ENCODE measurements at regions not wholly inside any gene's neighbourhood (a gene's known extent, or its start where the extent isn't known, plus 50 kb on each side); places are given as distances from the start of the nearest gene placed in this dataset.

- H3K4me1 Mint-ChIP-seq = peaks cover 5% of the 10 kb centered on the region
- Histone ChIP-seq H3K36me3 (replicated peaks in 1 of 2; ENCODE audit: control extremely low read depth in 1 of 2, control insufficient read depth in 1 of 2, extremely low read depth in 1 of 2, insufficient read depth in 2 of 2, low read length in 1 of 2) (no peaks in the 10 kb centered on the region), H3K27me3 (replicated peaks in 1 of 4; ENCODE audit: control extremely low read depth in 1 of 4, control insufficient read depth in 3 of 4, insufficient read depth in 4 of 4, low read length in 3 of 4) (peaks cover 0 to 2% (median 0%) of the 10 kb centered on the region in 4 experiments), H3K79me2 (ENCODE audit: control insufficient read depth, insufficient read depth, low read length) (no peaks in the 10 kb centered on the region), H3K9me3 (ENCODE audit: control extremely low read depth in 1 of 3, control insufficient read depth in 2 of 3, insufficient read depth in 1 of 3, low read length in 2 of 3) (no peaks in the 10 kb centered on the region), H3K9ac (ENCODE audit: low read length) (no peak overlapping the region), H3K4me3 (ENCODE audit: control extremely low read depth in 1 of 5, extremely low read depth in 1 of 5, insufficient read depth in 1 of 5, low read depth in 2 of 5, low read length in 4 of 5) (no peak overlapping the region), H4K20me1 (ENCODE audit: control insufficient read depth, insufficient read depth, low read length, poor library complexity, severe bottlenecking) (no peaks in the 10 kb centered on the region), H3K27ac (ENCODE audit: low read length in 2 of 2) (no peak overlapping the region), H3K4me1 (ENCODE audit: control insufficient read depth in 2 of 2, insufficient read depth in 2 of 2, low read length in 2 of 2) (no peaks in the 10 kb centered on the region), H2AFZ (ENCODE audit: insufficient read depth, low read depth, low read length, poor library complexity, severe bottlenecking) (no peak overlapping the region), H3K4me2 (replicated peaks; ENCODE audit: low read depth, low read length, poor library complexity, severe bottlenecking) (no peak overlapping the region)
- H3K27me3 Mint-ChIP-seq = peaks cover 26% of the 10 kb centered on the region
- POLR2A ChIA-PET = no interaction called here
- H3K9me3 Mint-ChIP-seq (ENCODE audit: insufficient read depth) = no peaks in the 10 kb centered on the region
- H3K4me3 Mint-ChIP-seq = no peak overlapping the region
- H3K27ac Mint-ChIP-seq = no peak overlapping the region
- intact Hi-C loops (cut with micrococcal nuclease) = no loop called here
- ATAC-seq (ENCODE audit: low read depth) = no peak
- no peak for TF ChIP-seq EZH2 (IDR thresholded peaks at IDR 0.05; ENCODE audit: borderline replicate concordance, insufficient read depth, low read depth, low read length, poor library complexity, severe bottlenecking)
- no peak for TF ChIP-seq CTCF (IDR thresholded peaks at IDR 0.05)
- no peak for DNase-seq
- CTCF ChIA-PET = no interaction called here
Observed at GRCh38 chr16:80436510-80436909, 104.3 kb upstream of the DYNLRB2 start.

GRCh38 chr16:80433623-80434022, 107.2 kb upstream of the DYNLRB2 start:
- peaks cover 0 to 2% (median 0%) of the 10 kb centered on the region in 4 experiments for H3K27me3 ChIP-seq (replicated peaks in 1 of 4; ENCODE audit: control extremely low read depth in 1 of 4, control insufficient read depth in 3 of 4, insufficient read depth in 4 of 4, low read length in 3 of 4)
- Mint-ChIP-seq H3K27me3 (peaks cover 32% of the 10 kb centered on the region), H3K9me3 (ENCODE audit: insufficient read depth) (peaks cover 8% of the 10 kb centered on the region), H3K4me1 (no peaks in the 10 kb centered on the region), H3K4me3 (no peak overlapping the region), H3K27ac (no peak overlapping the region)
- H3K27ac ChIP-seq (ENCODE audit: low read length in 2 of 2) = no peak overlapping the region
- DNase-seq (no peak), ATAC-seq (ENCODE audit: low read depth) (no peak)
- POLR2A ChIA-PET = no interaction called here
- H4K20me1 ChIP-seq (ENCODE audit: control insufficient read depth, insufficient read depth, low read length, poor library complexity, severe bottlenecking) = no peaks in the 10 kb centered on the region
- 75% methylated on average over 1 of the region's 2 CpGs for WGBS (ENCODE audit: insufficient coverage)
- no peaks in the 10 kb centered on the region for H3K79me2 ChIP-seq (ENCODE audit: control insufficient read depth, insufficient read depth, low read length)
- peaks cover 0 to 4% (median 0%) of the 10 kb centered on the region in 3 donors for H3K9me3 ChIP-seq (ENCODE audit: control extremely low read depth in 1 of 3, control insufficient read depth in 2 of 3, insufficient read depth in 1 of 3, low read length in 2 of 3)
- H3K4me2 ChIP-seq (replicated peaks; ENCODE audit: low read depth, low read length, poor library complexity, severe bottlenecking) = no peak overlapping the region
- H3K9ac ChIP-seq (ENCODE audit: low read length) = no peak overlapping the region
- TF ChIP-seq CTCF (IDR thresholded peaks at IDR 0.05) = no peak
- no peak for TF ChIP-seq EZH2 (IDR thresholded peaks at IDR 0.05; ENCODE audit: borderline replicate concordance, insufficient read depth, low read depth, low read length, poor library complexity, severe bottlenecking)
- intact Hi-C loops (cut with micrococcal nuclease) = no loop called here
- H3K36me3 ChIP-seq (replicated peaks in 1 of 2; ENCODE audit: control extremely low read depth in 1 of 2, control insufficient read depth in 1 of 2, extremely low read depth in 1 of 2, insufficient read depth in 2 of 2, low read length in 1 of 2) = no peaks in the 10 kb centered on the region
- H2AFZ ChIP-seq (ENCODE audit: insufficient read depth, low read depth, low read length, poor library complexity, severe bottlenecking) = no peak overlapping the region
- H3K4me3 ChIP-seq (ENCODE audit: control extremely low read depth in 1 of 5, extremely low read depth in 1 of 5, insufficient read depth in 1 of 5, low read depth in 2 of 5, low read length in 4 of 5) = no peak overlapping the region
- H3K4me1 ChIP-seq (ENCODE audit: control insufficient read depth in 2 of 2, insufficient read depth in 2 of 2, low read length in 2 of 2) = no peaks in the 10 kb centered on the region
- CTCF ChIA-PET = no interaction called here
